MM.1S (cell line): ENCODE measurements at regions not wholly inside any gene's neighbourhood (a gene's known extent, or its start where the extent isn't known, plus 50 kb on each side); places are given as distances from the start of the nearest gene placed in this dataset.

ENCODE experiments used
- CTCF ChIP-seq: fragments of 300-600 bp; sonication (generic); IDR thresholded peaks from 2 replicates; pipeline ENCODE4 v1.5.1; 2016; ENCODE audit warnings: antibody characterized with exemption, low read length, mixed read lengths
- EZH2 ChIP-seq: fragments of 300-600 bp; sonication (generic); optimal IDR thresholded peaks from 2 replicates; pipeline ENCODE3; 2017; ENCODE audit warnings: low read depth, mild to moderate bottlenecking, antibody characterized with exemption, low read length, mixed read lengths
- EZH2phosphoT487 ChIP-seq: fragments of 300-600 bp; sonication (generic); IDR thresholded peaks from 2 replicates; pipeline ENCODE4 v1.6.1; 2018; ENCODE audit warnings: antibody characterized with exemption, low read length

- no peak for TF ChIP-seq CTCF
- no peak for TF ChIP-seq EZH2phosphoT487
- TF ChIP-seq EZH2: no peak
Observed at GRCh38 chr3:132772252-132772651, 50.0 kb upstream of the NPHP3 start.
